ENCODE measurements at regions not wholly inside any gene's neighbourhood (a gene's known extent, or its start where the extent isn't known, plus 50 kb on each side); places are given as distances from the start of the nearest gene placed in this dataset.

GRCh38 chr21:25126564-25126963 lies 480.7 kb downstream of the MRPL39 start:
- DNase-seq = no peak
- CTCF ChIA-PET = no interaction called here
- TF ChIP-seq CTCF (IDR thresholded peaks at IDR 0.05; ENCODE audit: unreplicated experiment) = no peak
- H3K9me3 Mint-ChIP-seq (ENCODE audit: low read depth, unreplicated experiment) = peaks cover 4% of the 10 kb centered on the region
- no peaks in the 10 kb centered on the region for H3K4me1 Mint-ChIP-seq (ENCODE audit: low read depth, unreplicated experiment)
- H3K36me3 Mint-ChIP-seq (ENCODE audit: insufficient read depth, unreplicated experiment) = no peaks in the 10 kb centered on the region
- H3K27ac Mint-ChIP-seq (ENCODE audit: unreplicated experiment) = no peak overlapping the region
- no peaks in the 10 kb centered on the region for H3K27me3 Mint-ChIP-seq (ENCODE audit: unreplicated experiment)
- no TSS peak for BruUV-seq (replicated peaks)
- intact Hi-C loops (cut with micrococcal nuclease; ENCODE audit: unreplicated experiment) = no loop called here
- H3K4me3 Mint-ChIP-seq (ENCODE audit: low read depth, unreplicated experiment) = no peak overlapping the region

- no peak overlapping the region for H3K27ac Mint-ChIP-seq (ENCODE audit: unreplicated experiment)
- no peak for DNase-seq
- CTCF ChIA-PET = no interaction called here
- no TSS peak for BruUV-seq (replicated peaks)
- H3K9me3 Mint-ChIP-seq (ENCODE audit: low read depth, unreplicated experiment) = peaks cover 20% of the 10 kb centered on the region
- no peaks in the 10 kb centered on the region for H3K27me3 Mint-ChIP-seq (ENCODE audit: unreplicated experiment)
- H3K4me1 Mint-ChIP-seq (ENCODE audit: low read depth, unreplicated experiment) = no peaks in the 10 kb centered on the region
- intact Hi-C loops (cut with micrococcal nuclease; ENCODE audit: unreplicated experiment) = no loop called here
- no peak overlapping the region for H3K4me3 Mint-ChIP-seq (ENCODE audit: low read depth, unreplicated experiment)
- no peak for TF ChIP-seq CTCF (IDR thresholded peaks at IDR 0.05; ENCODE audit: unreplicated experiment)
- no peaks in the 10 kb centered on the region for H3K36me3 Mint-ChIP-seq (ENCODE audit: insufficient read depth, unreplicated experiment)
These were observed 488.6 kb downstream of the MRPL39 start for GRCh38 chr21:25118648-25119047.

GRCh38 chr21:25115021-25115420 lies 492.3 kb downstream of the MRPL39 start:
- Mint-ChIP-seq H3K27me3 (ENCODE audit: unreplicated experiment) (no peaks in the 10 kb centered on the region), H3K4me3 (ENCODE audit: low read depth, unreplicated experiment) (no peak overlapping the region), H3K27ac (ENCODE audit: unreplicated experiment) (no peak overlapping the region), H3K9me3 (ENCODE audit: low read depth, unreplicated experiment) (peaks cover 13% of the 10 kb centered on the region), H3K4me1 (ENCODE audit: low read depth, unreplicated experiment) (no peaks in the 10 kb centered on the region), H3K36me3 (ENCODE audit: insufficient read depth, unreplicated experiment) (no peaks in the 10 kb centered on the region)
- DNase-seq = no peak
- BruUV-seq (replicated peaks) = no TSS peak
- intact Hi-C loops (cut with micrococcal nuclease; ENCODE audit: unreplicated experiment) = no loop called here
- TF ChIP-seq CTCF (IDR thresholded peaks at IDR 0.05; ENCODE audit: unreplicated experiment) = no peak
- CTCF ChIA-PET = no interaction called here

GRCh38 chr21:25107708-25108107 lies 499.6 kb downstream of the MRPL39 start:
- Mint-ChIP-seq H3K4me1 (ENCODE audit: low read depth, unreplicated experiment) (no peaks in the 10 kb centered on the region), H3K4me3 (ENCODE audit: low read depth, unreplicated experiment) (no peak overlapping the region), H3K9me3 (ENCODE audit: low read depth, unreplicated experiment) (peaks cover 9% of the 10 kb centered on the region), H3K27me3 (ENCODE audit: unreplicated experiment) (no peaks in the 10 kb centered on the region), H3K27ac (ENCODE audit: unreplicated experiment) (no peak overlapping the region), H3K36me3 (ENCODE audit: insufficient read depth, unreplicated experiment) (no peaks in the 10 kb centered on the region)
- no TSS peak for BruUV-seq (replicated peaks)
- TF ChIP-seq CTCF (IDR thresholded peaks at IDR 0.05; ENCODE audit: unreplicated experiment) = no peak
- intact Hi-C loops (cut with micrococcal nuclease; ENCODE audit: unreplicated experiment) = no loop called here
- no peak for DNase-seq
- CTCF ChIA-PET = no interaction called here

Data from Calu3 (cell line).